Stimulated activated CD8-positive, alpha-beta memory T cell treated with anti-CD3 and anti-CD28 coated beads, Interleukin-4, amount 100 ng/mL, for 1 hour (primary cell): ENCODE measurements at regions not wholly inside any gene's neighbourhood (a gene's known extent, or its start where the extent isn't known, plus 50 kb on each side); places are given as distances from the start of the nearest gene placed in this dataset.

ENCODE experiments used
- DNase-seq, 2 donors: peaks; one replicate each; pipeline ENCODE4 v3.0.0-alpha.2; 2020; ENCODE audit warnings: low read depth in 2 of 2, low spot score in 1 of 2

DNA sequence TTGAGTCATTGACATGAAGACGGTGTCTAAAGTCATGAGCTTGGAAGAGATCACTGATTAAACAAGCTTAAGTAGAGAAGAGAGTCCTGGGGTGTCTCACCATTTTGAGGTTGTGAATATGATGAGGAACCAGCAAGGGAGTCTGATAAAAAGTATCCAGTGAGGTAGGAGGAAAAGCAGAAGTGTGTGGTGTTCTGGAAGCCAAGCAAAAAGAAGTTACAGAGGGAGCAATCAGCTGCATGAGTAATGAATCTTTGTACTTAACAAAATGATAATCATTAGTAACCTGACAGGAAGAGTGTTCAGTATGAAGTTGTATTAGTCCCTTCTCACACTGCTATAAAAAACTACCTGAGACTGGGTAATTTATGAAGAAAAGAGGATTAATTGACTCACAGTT is 131.3 kb downstream of the C11orf87 start:
- no peak for DNase-seq

DNA sequence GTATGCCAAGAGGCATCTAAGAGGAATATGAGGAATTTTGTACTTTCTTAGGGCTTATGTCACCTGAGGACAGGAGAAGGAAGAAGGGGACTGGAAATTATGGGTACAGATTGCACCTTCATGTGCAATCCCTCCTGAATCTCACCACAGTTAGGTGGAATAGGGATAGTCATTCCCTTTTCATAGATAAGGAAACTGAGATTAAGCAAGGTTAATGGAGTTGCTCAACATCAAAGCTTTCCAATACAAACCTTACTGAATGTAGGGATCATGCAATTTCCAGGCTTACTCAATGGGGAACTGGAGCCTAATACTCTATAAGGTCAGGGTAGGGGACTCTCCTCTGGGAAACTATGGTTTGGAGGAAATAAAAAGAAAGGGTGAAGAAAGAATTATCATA is 133.0 kb downstream of the C11orf87 start:
- DNase-seq = no peak

DNA sequence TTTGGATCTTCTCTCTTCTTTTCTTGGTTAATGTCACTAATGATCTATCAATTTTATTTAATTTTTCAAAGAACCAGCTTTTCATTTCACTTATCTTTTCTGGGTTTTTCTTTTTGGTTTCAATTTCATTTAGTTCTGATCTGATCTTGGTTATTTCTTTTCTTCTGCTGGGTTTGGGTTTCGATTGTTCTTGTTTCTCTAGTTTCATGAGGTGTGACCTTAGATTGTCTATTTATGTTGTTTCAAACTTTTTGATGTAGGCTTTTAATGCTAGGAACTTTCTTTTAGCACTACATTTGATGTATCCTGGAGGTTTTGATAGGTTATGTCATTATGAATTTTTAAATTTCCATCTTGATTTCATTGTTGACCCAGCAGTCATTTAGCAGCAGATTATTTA is 142.3 kb downstream of the C11orf87 start:
- DNase-seq = no peak

DNA sequence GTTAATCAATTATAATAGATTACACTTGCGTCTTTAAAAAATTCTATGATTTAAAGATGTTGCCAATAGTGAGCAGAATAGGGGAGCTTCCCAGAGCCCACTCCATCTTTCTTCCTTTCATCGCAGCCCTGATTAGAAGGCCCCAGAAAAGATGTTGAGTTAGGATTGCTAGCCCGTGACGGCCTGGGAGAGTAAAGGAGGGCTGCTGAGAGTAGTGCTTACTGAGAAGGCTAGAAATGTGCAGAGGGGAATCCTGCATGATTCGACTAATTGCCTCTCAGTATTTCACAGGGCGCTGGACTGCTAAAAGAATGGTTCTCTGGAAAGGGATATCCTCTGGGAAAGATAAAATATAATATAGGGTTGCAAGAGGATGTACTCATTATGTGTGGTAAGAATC is 160.5 kb downstream of the C11orf87 start:
- DNase-seq = no peak

DNA sequence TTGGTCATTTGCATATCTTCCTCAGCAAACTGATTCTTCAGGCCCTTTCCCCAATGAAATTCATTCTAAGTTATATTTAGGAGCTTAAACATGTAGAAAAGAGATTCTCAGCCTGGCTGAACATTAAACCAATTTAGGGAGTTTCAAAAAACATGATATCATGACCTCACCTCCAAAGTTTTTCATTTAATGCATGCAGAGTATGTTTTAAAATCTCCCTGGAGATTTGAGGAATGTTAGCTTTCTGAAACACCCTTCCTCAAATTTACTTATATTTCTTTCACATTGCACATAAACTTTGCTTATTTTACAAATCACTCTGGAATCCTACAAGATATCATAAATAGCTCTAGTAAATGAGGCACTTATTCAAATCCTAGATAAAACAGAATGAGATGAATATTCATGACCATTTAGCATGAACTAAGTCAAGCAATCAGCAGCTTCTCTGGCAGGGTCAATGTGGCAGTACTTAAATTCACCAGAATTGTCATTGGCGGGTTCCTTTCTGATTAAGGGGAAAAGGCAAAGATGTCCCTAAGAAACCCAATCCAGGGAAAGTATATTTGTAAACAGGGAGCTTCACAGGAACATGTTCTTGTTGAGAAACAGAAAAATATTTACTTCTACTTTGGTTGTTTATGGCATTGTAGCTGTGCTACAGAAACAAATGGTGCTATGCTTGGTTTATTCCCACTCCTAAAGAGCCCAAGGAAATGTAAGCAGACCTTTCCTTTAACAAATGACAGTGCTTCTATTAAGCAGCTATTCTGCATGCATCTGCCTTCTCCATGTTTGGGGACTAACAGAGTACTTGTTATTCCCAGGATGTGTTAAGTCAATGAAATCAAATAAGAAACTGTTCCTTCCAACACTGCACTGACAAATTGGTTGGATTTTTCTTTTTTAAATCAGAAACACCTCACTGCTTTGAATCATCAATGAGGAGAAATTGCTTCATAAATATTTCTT is 162.3 kb downstream of the C11orf87 start:
- no peak for DNase-seq

DNA sequence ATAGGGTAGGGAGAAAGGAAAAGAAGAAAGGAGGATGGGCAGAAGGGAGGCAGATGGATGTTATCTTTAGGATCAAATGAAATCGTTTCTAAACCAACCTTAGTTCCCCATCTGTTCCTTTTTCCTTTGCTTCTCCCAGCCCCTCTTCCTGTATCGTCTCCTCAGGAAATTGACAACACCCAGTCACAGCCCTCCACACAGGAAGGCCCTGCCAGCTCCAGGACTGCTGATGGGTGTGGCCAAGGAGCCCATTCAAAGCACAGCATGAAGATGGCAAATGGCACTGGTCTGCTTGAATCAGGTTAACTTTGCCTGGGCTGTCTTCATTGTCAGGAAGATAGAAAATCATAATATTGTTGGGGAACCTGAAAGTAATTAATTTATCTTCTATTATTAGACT is 164.8 kb downstream of the C11orf87 start:
- no peak for DNase-seq

DNA sequence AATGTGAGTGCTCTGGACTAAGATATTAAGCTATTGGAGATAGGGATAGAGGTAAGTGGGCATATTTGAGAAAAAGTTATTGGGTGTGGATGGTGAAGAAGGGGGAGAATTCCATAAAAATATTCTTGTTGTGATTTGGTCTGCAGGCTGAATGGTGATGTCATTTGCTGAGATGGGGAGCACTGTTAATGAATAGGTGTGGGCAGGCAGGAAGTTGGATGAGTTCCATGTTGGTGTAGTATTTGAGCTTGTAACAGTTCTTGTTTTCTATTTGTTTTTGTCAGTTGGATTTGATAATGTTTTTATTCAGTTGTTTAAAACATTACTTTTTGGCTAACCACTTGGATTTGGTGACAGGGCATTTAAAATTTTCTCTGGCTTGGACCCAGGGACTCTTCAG is 168.8 kb downstream of the C11orf87 start:
- no peak for DNase-seq

DNA sequence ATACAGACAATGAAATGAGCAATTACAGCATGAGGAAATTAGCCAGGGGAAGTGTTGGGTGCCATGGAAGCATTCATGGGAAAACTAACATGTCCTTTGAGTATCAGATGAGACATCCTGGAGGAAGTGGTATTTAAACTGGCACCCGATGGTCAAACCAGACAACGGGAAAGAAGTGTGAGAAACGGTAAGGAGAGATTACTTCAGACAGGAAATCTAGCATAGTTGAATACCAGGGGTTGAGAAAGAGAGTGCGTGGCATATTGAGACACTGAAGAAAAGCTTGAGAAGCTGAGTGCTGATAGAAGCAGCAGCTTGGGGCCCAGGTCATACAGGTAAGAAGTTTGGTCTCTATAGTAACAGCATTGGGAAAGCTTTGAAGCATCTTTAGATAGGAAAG is 175.3 kb downstream of the C11orf87 start:
- DNase-seq = no peak

DNA sequence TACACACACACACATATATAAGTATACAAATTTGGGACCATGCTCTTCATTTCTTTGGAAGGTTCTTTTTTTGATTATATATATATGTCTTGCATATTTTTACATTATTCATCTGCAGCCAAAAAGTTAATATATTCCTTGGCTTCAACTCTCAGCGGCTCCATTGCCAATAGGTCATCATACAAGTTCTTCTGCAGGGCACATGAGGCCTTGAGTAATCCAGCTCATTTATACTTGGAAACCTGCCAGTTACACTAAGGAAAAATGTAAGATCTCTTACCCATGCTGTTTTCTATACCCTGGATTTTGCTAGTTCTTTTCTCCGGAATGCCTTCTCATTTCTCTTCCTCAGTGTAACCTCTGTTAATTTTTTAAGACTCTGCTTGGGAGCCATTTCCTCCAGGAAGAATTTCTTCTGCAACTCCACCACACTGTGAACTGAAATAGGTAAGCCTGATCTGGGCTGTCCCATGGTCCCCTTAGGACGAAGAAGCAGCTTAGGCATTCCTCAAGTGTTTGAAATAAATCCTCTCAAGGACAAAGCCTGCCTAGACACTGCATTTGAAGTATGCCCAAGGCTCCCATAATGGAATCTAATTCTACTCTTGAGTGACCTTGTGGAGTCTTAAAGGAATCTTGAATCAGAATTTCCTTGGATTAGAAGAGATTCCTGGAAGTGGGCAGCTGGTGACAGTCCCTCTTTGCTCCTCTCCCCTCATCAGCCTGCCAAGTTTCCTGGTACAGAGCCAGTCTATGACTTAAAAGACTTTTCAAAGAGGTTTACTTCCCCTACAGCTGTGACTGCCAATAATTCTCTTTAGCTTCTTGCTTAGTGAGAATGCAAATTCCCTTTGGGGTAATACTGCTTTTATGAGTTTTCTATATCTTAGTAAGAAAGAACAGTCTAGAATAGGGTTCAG is 182.8 kb downstream of the C11orf87 start:
- DNase-seq = no peak

DNA sequence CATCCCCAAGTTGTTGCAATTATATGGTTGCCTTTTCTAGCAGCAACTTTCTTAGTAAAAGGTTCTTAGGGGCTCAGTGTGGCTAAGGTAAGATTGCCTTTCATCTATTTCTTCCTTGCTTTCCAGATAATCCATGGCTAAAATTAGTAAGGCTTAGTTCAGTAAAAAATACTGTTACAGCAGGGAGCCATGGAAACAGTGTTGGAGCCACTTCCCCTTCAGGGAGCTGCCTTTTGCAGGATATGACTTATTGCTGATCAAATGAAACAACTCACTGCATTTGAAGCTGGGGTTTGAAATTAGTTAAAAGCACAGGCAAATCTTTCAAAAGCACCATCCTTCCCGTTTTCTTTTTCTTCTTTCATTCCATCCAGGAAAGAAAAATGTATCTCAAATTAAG is 184.3 kb downstream of the C11orf87 start:
- no peak for DNase-seq

DNA sequence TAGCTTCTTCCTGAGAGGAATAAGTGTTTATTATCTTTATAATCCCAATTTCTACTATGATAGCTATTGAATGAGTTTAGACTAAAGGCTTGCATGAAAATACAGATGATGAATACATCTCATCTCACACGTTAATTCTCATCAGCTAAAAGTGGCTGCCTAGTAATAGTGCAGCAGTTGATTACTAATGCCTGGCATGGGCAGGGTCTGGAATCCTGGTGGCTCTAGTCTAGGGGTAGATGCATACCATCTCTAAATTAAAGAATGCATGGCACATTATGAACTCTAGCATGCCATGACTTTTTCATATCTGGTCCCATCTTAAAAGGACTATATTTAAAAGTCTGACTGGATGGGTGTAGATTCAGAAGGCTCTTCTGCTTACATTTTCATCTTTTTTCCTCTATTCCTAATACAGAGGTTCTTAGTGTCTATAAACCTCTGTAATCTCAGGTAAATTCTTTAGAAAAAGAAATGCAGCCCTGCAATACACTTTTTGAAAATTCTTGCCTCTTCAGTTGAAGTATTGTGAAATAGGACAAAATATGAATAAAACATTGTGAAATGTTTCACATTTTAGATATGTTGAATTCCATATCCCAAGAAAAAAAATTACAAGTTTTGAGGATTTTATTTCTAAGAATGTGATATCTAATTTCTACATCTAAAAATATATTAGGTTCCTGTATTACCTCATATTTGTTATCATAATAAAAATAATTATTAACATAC is 187.6 kb downstream of the C11orf87 start:
- no peak for DNase-seq

DNA sequence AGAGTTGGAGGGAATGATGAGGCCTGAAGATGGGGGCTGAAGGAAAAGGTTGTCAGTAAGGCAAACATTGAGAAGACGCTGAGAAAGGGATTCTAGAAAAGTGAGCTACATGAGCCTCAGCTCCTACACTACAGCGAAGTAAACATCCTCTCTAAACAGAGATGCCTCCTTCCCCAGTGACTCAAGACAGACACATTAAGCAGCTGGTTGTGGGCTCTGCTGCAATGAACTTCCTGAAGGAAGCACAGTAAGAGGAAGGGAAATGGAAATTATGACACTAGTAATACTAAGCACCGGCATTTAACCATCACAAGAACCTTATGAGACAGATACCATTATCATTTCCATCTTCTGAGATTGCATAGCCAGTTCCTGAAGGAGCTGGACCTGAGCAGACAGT is 190.5 kb downstream of the C11orf87 start:
- no peak for DNase-seq

DNA sequence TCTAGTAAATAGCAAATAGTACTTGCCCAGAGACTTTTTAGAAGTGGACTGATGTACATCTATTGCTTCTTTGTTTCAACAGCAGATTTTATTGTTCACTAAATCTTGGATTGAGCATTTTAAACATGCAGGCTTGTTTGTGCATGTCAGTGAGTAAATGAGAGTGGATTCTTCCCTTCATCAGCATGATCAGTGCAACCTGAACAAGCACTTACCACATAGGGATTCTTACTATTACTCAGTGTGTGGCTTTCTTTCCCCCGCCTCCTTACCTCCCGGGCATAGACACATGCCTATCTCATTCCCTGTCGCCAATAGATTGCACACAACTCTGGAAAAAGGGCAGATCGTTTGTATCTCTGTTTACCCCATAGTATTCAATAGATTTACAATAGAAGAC is 197.5 kb downstream of the C11orf87 start:
- no peak for DNase-seq

DNA sequence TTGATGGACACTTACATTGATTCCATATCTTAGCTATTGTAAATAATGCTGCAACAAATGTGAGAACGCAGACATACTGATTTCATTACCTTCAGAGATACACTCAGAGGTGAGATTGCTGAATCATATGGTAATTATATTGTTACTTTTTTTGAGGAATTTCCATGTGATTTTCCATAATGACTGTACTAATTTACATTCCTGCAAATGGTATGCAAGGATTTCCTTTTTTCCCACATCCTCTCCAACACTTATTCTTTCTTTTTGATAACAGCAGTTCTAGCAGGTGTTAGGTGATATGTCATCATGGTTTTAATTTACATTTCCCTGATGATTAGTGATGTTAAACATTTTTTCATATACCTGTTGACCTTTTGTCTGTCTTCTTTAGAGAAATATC is 207.7 kb downstream of the C11orf87 start:
- no peak for DNase-seq

DNA sequence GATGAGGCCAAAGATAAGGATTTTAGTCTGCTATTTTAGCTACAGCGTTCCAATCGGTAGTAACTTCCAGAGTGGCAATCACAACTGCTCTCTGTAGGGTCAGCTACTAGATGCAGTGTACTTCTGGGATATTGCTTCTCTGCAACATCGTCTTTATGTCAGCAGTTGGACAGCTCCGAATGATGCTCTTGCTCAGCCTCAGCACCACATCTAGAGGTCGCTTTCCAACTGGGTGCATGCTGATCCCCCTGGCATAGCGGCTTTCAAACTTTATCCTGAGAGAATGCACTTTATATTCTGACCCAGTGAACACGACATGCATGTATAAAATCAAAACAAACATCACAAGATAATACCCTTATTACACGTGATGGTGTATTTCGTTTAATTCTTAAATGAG is 219.6 kb downstream of the C11orf87 start:
- DNase-seq = no peak

DNA sequence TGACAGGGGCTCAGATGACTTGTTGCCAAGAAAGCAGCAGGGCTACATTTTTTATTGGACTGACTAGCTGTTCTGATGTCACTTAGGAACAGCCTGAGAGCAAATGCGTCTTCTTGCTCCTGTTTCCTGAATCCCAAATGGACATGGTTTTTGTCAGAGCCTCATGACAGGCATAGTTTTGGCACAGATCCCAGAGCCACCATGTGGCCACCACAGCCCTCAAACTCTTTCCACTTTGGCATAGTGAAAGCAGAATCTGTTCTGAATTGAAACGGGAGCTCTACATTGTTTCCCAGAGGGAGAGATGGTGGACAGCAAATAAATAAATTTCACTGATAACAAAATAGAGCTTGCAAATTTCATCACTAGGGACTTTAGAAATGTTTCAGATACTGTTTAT is 222.2 kb downstream of the C11orf87 start:
- DNase-seq = no peak

DNA sequence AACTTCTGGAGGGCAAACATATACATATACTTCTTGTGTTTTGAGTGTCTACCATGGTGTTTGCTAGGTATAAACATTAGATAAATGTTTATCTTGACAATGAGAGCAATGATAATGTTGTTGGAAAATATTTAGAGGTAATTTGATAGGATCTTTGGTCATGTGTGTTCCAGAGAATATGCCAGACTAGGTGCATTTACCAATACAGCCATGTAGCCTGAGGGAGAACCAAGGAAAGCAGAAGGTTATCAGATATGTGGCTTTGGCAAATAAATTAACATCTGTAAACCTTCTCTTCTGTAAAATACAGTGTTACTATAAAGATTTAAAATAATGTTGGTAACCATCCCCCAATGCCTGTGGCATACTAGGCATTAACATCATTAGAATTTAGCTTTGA is 226.8 kb downstream of the C11orf87 start:
- DNase-seq = no peak

DNA sequence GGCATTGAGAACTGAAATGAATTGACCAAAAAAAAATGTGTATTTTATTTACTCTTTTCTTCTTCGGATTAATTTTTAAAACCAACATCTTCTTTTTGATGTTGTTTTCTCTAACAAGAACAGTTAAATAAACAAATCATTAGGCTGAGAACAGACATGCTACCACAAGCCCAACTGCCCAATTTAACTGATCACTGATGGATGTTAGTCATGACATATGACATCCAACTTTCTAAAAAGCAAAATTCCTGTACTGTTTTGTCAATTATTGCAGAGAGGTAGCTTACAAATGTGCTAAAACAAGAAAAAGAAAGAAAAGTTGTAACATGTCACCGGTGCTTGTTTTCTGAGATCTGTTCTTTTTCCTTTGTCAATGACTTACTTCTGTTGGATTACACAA is 232.1 kb downstream of the C11orf87 start:
- DNase-seq = no peak

DNA sequence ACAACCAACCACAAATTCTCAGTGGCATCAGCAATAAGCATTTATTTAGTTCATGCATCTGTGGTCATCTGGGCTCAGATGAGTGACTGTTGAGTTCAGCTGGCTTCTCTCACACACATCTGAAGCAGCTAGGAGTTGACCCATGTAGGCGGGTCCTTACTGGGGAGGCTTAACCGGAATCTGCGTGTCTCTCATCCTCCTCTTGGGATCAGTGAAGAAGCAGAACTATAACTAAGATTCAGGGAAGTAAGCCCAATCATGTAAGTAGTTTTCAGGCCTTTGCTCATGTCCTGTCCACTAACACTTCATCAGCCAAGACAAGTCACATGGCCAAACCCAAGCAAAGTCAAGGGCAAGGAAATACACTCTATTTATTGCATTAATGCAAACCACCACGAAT is 236.2 kb downstream of the C11orf87 start:
- no peak for DNase-seq

DNA sequence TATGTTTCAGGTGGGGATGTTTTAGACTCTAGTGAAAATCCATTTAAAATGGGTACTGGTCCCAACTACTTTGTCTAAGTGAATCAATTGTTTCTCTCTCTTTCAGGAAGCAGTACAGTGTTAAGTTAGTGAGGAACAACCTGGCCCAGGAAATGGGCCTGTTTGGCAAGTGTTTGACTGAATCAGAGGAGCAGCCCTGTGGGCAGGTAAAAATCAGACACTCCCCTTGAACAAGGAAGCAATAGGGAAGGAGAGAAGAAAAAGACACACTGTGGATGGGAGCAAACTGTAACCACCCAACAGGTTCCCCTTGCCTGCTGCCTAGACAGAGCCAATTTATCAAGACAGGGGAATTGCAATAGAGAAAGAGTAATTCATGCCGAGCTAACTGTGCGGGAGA is 245.7 kb downstream of the C11orf87 start:
- DNase-seq = no peak

DNA sequence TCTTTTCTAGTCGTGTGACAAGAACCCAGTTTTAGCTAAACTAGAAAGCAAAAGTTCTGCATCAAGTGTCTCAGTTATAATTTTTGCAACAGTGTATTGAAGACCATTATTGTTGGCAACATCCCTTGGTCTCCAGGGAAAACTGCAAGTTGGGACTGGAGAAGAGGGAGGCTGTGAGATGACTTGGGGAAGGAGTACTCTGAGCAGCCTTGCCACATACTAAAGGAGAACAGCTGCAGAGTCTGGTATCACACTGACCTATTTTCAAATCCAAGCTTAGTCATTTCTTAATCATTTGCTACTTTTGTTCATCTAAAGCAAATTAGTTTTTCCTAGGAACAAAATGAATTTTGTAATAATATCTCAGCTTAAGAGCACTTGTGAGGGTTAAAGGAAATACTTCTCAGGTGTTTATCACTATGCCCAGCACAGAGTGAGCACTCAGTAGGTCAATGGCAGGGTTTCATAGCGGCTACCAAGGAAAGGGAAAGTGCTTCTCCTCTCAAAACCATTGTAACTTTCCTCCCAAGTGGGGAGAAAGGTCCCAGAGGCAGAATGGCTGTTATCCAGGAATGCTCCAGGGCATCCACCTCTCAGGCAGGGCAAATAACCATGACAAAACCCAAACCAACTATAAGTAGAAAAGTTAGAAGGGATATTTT is 247.1 kb downstream of the C11orf87 start:
- DNase-seq = no peak
